Mesenchymal stem cell (in vitro differentiated cells and primary cell): ENCODE measurements at regions not wholly inside any gene's neighbourhood (a gene's known extent, or its start where the extent isn't known, plus 50 kb on each side); places are given as distances from the start of the nearest gene placed in this dataset. TPM values are rescaled to one million over a fixed set of nuclear protein-coding genes. Genes with fewer than 3 reads are reported as not detected.

Experiments used
- DNase-seq: peaks from one replicate; pipeline ENCODE4 v3.0.0-alpha.2; 2013
- H2AFZ ChIP-seq: one replicate; pipeline ENCODE4 v1.6.1; 2013; ENCODE audit warnings: low read depth, mild to moderate bottlenecking, control low read depth, inconsistent platforms, low read length, moderate library complexity
- H2AK5ac ChIP-seq: 2 replicates; pipeline ENCODE4 v1.6.1; 2013; ENCODE audit warnings: low read length, moderate library complexity, mild to moderate bottlenecking, inconsistent platforms; ENCODE audit not compliant: severe bottlenecking
- H2BK120ac ChIP-seq: one replicate; pipeline ENCODE4 v1.6.1; 2013; ENCODE audit warnings: low read depth, mild to moderate bottlenecking, inconsistent platforms, low read length, moderate library complexity
- H2BK12ac ChIP-seq, 2 experiments: one replicate each; pipeline ENCODE4 v1.6.1; 2013; ENCODE audit warnings: inconsistent platforms in 2 of 2, low read length in 2 of 2, mild to moderate bottlenecking in 2 of 2, moderate library complexity in 2 of 2, control low read depth in 1 of 2
- H2BK15ac ChIP-seq: one replicate; pipeline ENCODE4 v1.6.1; 2013; ENCODE audit warnings: mild to moderate bottlenecking, low read depth, inconsistent platforms; ENCODE audit not compliant: poor library complexity, severe bottlenecking
- H2BK5ac ChIP-seq: 2 replicates; pipeline ENCODE4 v1.6.1; 2013; ENCODE audit warnings: low read depth, mild to moderate bottlenecking, low read length, control low read depth, inconsistent platforms; ENCODE audit not compliant: poor library complexity, severe bottlenecking
- H3K14ac ChIP-seq, 2 experiments: one replicate each; pipeline ENCODE4 v1.6.1; 2013; ENCODE audit warnings: inconsistent platforms in 2 of 2, low read length in 2 of 2, control low read depth in 1 of 2, mild to moderate bottlenecking in 1 of 2, moderate library complexity in 1 of 2
- H3K18ac ChIP-seq, 2 experiments: one replicate each; pipeline ENCODE4 v1.6.1; 2013; ENCODE audit warnings: inconsistent platforms in 2 of 2, low read length in 2 of 2, control low read depth in 1 of 2, low read depth in 1 of 2, mild to moderate bottlenecking in 1 of 2
- H3K23ac ChIP-seq, 2 experiments: one replicate each; pipeline ENCODE4 v1.6.1; 2013; ENCODE audit warnings: inconsistent platforms in 2 of 2, low read length in 2 of 2, mild to moderate bottlenecking in 2 of 2, moderate library complexity in 2 of 2, control low read depth in 1 of 2
- H3K27ac ChIP-seq: 2 replicates; pipeline ENCODE4 v1.5.1; 2013; ENCODE audit warnings: mild to moderate bottlenecking, moderate library complexity, low read length, control low read depth, inconsistent platforms; ENCODE audit not compliant: poor library complexity, severe bottlenecking
- H3K27me3 ChIP-seq, 2 experiments: 2 replicates each; pipeline versions ENCODE4 v1.6.1 to v1.7.0; 2013; ENCODE audit warnings: low read length in 2 of 2, mild to moderate bottlenecking in 2 of 2, moderate library complexity in 2 of 2, control low read depth in 1 of 2, inconsistent platforms in 1 of 2; ENCODE audit not compliant: control insufficient read depth in 1 of 2, insufficient read depth in 1 of 2
- H3K36me3 ChIP-seq, 2 experiments: 2 replicates each; pipeline versions ENCODE4 v1.6.1 to v1.7.0; 2013; ENCODE audit warnings: low read length in 2 of 2, control low read depth in 1 of 2, inconsistent platforms in 1 of 2, low read depth in 1 of 2, mild to moderate bottlenecking in 1 of 2; ENCODE audit not compliant: insufficient read depth in 2 of 2, control insufficient read depth in 1 of 2
- H3K4ac ChIP-seq, 2 experiments: one replicate each; pipeline ENCODE4 v1.6.1; 2013; ENCODE audit warnings: inconsistent platforms in 2 of 2, low read length in 2 of 2, mild to moderate bottlenecking in 2 of 2, moderate library complexity in 2 of 2, control low read depth in 1 of 2, low read depth in 1 of 2
- H3K4me1 ChIP-seq: 2 replicates; pipeline ENCODE4 v1.6.1; 2013; ENCODE audit warnings: low read depth, low read length, control low read depth; ENCODE audit not compliant: control insufficient read depth, insufficient read depth
- H3K4me2 ChIP-seq: 2 replicates; pipeline ENCODE4 v1.6.1; 2013; ENCODE audit warnings: low read length, mild to moderate bottlenecking, inconsistent platforms; ENCODE audit not compliant: poor library complexity, severe bottlenecking
- H3K4me3 ChIP-seq, 2 experiments: 2 replicates each; pipeline versions ENCODE4 v1.5.1 to v1.7.0; 2013; ENCODE audit warnings: low read length in 2 of 2, mild to moderate bottlenecking in 2 of 2, control low read depth in 1 of 2, low read depth in 1 of 2; ENCODE audit not compliant: insufficient read depth in 1 of 2
- H3K79me1 ChIP-seq: replicated peaks from 2 replicates; pipeline ENCODE4 v1.6.1; 2013; ENCODE audit warnings: mild to moderate bottlenecking, control low read depth, low read length, inconsistent platforms; ENCODE audit not compliant: poor library complexity, severe bottlenecking
- H3K9ac ChIP-seq: 2 replicates; pipeline ENCODE4 v1.7.0; 2013; ENCODE audit warnings: mild to moderate bottlenecking, low read length, moderate library complexity
- H3K9me3 ChIP-seq: 2 replicates; pipeline ENCODE4 v1.7.0; 2013; ENCODE audit warnings: mild to moderate bottlenecking, low read length; ENCODE audit not compliant: control insufficient read depth
- H4K8ac ChIP-seq: one replicate; pipeline ENCODE4 v1.6.1; 2013; ENCODE audit warnings: inconsistent platforms, mild to moderate bottlenecking, low read length, moderate library complexity
- H4K91ac ChIP-seq: one replicate; pipeline ENCODE4 v1.6.1; 2013; ENCODE audit warnings: mild to moderate bottlenecking, low read length, inconsistent platforms
- WGBS: methylation state at CpG from one replicate; pipeline ENCODE4 v1.1.7; 2013; ENCODE audit warnings: mixed read lengths; 5-methylcytosine and 5-hydroxymethylcytosine counted together
- small RNA-seq: library from polyadenylated mRNA; stranded (forward); fragments of <200 nt; extraction: miRNeasy Mini kit (QIAGEN cat#:217004); gene quantifications from one replicate; pipeline ENCODE3, GENCODE V24; 2013; ENCODE audit warnings: low read depth

DNA sequence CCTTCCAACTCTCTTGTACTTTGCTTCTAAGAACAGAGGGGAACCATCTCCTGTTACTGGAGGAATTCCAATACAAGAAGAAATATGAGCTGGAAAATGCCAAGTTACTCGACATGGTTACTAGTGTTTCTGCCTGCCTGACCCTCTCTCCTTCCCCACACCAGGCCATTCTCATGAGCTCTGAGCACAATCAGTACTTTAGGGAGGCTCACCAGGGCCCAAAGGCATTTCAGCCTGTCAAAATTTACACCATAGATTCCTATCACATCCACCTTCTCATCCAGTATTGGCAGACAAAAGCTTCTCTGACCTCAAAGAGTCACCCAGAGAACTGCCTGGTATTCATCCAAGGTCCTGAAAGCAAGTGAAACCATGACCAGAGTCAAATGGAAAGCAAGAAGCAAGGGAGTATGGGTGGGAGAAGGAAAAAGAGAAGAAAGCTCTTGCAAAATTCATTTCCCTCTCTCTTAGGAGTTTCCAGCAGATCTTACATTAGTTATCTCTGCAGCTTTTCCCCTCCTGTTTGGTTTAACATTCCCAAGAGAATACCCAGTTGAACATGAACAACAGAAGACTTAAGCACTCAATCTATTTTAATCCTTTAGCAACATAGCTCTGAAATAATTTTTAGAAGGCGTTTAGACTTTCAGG is 58.7 kb upstream of the NCAM1 start:
- Histone ChIP-seq H3K18ac (no peak overlapping the region), H2BK15ac (no peak overlapping the region), H4K8ac (no peak overlapping the region), H3K4me3 (no peak overlapping the region), H3K79me1 (no peaks in the 10 kb centered on the region), H3K23ac (no peak overlapping the region), H4K91ac (no peak overlapping the region), H3K4me1 (no peaks in the 10 kb centered on the region), H3K36me3 (no peaks in the 10 kb centered on the region), H3K27ac (no peak overlapping the region), H3K9me3 (no peaks in the 10 kb centered on the region), H3K14ac (no peak overlapping the region), H2BK5ac (no peak overlapping the region), H3K27me3 (peaks cover 0 to 14% of the 10 kb centered on the region in 2 experiments), H2AFZ (no peak overlapping the region), H3K4me2 (no peak overlapping the region), H2AK5ac (no peak overlapping the region), H2BK12ac (no peak overlapping the region), H2BK120ac (no peak overlapping the region), H3K4ac (no peak overlapping the region), H3K9ac (no peak overlapping the region)
- whole genome bisulfite sequencing: 37% methylated on average over 2 of the region's 2 CpGs
- no peak for DNase-seq

DNA sequence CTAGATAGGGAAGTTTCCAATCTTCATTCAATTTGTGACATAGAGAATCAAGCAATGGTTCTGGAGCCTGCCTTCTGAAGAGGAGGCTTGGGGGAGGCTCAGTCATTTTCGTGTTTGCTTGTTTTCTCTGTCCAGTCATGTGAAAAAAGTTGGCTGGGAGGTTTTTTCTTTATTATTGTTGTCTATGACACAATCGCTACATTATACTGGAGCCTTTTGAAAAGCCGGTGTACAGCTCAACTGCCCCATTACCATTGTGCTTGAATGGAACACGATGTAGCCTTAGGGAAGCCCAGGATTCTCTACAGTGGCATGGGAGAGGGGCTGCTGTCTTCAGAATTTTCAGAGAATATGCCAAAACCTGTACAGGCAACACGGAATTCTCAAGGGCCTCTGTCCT is 57.9 kb upstream of the NCAM1 start:
- Histone ChIP-seq H2AK5ac (no peak overlapping the region), H3K4me2 (no peak overlapping the region), H3K9me3 (no peaks in the 10 kb centered on the region), H4K8ac (no peak overlapping the region), H3K4ac (no peak overlapping the region), H3K36me3 (no peaks in the 10 kb centered on the region), H3K27me3 (peaks cover 0 to 22% of the 10 kb centered on the region in 2 experiments), H3K4me3 (no peak overlapping the region), H3K27ac (no peak overlapping the region), H3K23ac (no peak overlapping the region), H2AFZ (no peak overlapping the region), H3K18ac (no peak overlapping the region), H3K4me1 (no peaks in the 10 kb centered on the region), H4K91ac (no peak overlapping the region), H3K9ac (no peak overlapping the region), H2BK12ac (no peak overlapping the region), H2BK15ac (no peak overlapping the region), H3K79me1 (no peaks in the 10 kb centered on the region), H2BK5ac (no peak overlapping the region), H3K14ac (no peak overlapping the region), H2BK120ac (no peak overlapping the region)
- no peak for DNase-seq
- 64% methylated on average over 5 of the region's 5 CpGs for WGBS

DNA sequence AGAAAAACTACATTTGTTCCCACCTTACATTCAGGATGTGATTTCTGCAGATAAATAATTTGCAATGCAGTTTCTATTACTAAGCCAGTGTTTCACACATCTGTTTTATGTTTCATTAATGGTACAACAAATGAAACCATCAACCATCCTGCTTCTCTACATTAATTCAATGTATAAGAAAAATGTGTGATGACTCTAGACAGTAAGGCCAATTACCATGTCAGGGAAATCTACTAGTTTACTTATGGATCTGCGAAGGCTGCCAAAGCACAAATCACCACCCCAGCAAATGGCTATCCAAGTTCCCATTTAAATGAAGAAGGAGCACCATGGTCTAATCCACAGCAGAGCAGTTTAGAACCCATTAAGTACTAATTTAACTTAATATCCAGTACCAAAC is 50.1 kb upstream of the NCAM1 start:
- H3K9me3 ChIP-seq: peaks cover 8% of the 10 kb centered on the region
- DNase-seq: no peak
- H3K27me3 ChIP-seq: peaks cover 0 to 13% of the 10 kb centered on the region in 2 experiments
- H3K4me1 ChIP-seq: no peaks in the 10 kb centered on the region
- no peak overlapping the region for H3K23ac ChIP-seq
- H3K4ac ChIP-seq: no peak overlapping the region
- H2BK5ac ChIP-seq: no peak overlapping the region
- 77% methylated on average over 1 of the region's 1 CpG for WGBS
- H3K14ac ChIP-seq: no peak overlapping the region
- H3K4me3 ChIP-seq: no peak overlapping the region
- H3K4me2 ChIP-seq: no peak overlapping the region
- no peak overlapping the region for H3K27ac ChIP-seq
- no peak overlapping the region for H3K9ac ChIP-seq
- no peak overlapping the region for H2BK15ac ChIP-seq
- H2BK120ac ChIP-seq: no peak overlapping the region
- no peak overlapping the region for H2AK5ac ChIP-seq
- no peak overlapping the region for H3K18ac ChIP-seq
- no peaks in the 10 kb centered on the region for H3K79me1 ChIP-seq
- no peak overlapping the region for H4K91ac ChIP-seq
- H2BK12ac ChIP-seq: no peak overlapping the region
- no peak overlapping the region for H4K8ac ChIP-seq
- no peaks in the 10 kb centered on the region for H3K36me3 ChIP-seq
- no peak overlapping the region for H2AFZ ChIP-seq

Small RNA genes in the stretch of these regions (small RNA-seq; reads per million reads assigned to genes)
- not detected for gene RF00477
- not detected for gene RNU6-44P
